Trophoblast cell (in vitro differentiated cells and primary cell): ENCODE measurements at regions not wholly inside any gene's neighbourhood (a gene's known extent, or its start where the extent isn't known, plus 50 kb on each side); places are given as distances from the start of the nearest gene placed in this dataset.

Experiments
- DNase-seq, 2 donors: peaks; one replicate each; pipeline ENCODE4 v3.0.0-alpha.2; 2016
- H2AFZ ChIP-seq: 2 replicates; pipeline ENCODE4 v1.6.1; 2013; ENCODE audit warnings: low read length, moderate library complexity, mild to moderate bottlenecking; ENCODE audit not compliant: insufficient read depth, poor library complexity
- H2AK5ac ChIP-seq: 2 replicates; pipeline ENCODE4 v1.6.1; 2013; ENCODE audit warnings: mild to moderate bottlenecking, low read length
- H2BK120ac ChIP-seq: 2 replicates; pipeline ENCODE4 v1.6.1; 2013; ENCODE audit warnings: low read length, mild to moderate bottlenecking, moderate library complexity; ENCODE audit not compliant: insufficient read depth, poor library complexity
- H2BK12ac ChIP-seq: 2 replicates; pipeline ENCODE4 v1.6.1; 2013; ENCODE audit warnings: mild to moderate bottlenecking, low read length, moderate library complexity
- H2BK5ac ChIP-seq: 2 replicates; pipeline ENCODE4 v1.6.1; 2013; ENCODE audit warnings: low read length, low read depth, moderate library complexity, mild to moderate bottlenecking; ENCODE audit not compliant: poor library complexity
- H3K14ac ChIP-seq: 2 replicates; pipeline ENCODE4 v1.6.1; 2013; ENCODE audit warnings: mild to moderate bottlenecking, low read length
- H3K18ac ChIP-seq: 2 replicates; pipeline ENCODE4 v1.6.1; 2013; ENCODE audit warnings: mild to moderate bottlenecking, low read length
- H3K23ac ChIP-seq: 2 replicates; pipeline ENCODE4 v1.6.1; 2013; ENCODE audit warnings: low read length
- H3K27ac ChIP-seq: 2 replicates; pipeline ENCODE4 v1.5.1; 2013; ENCODE audit warnings: low read depth, mild to moderate bottlenecking, inconsistent platforms, low read length, moderate library complexity
- H3K27me3 ChIP-seq: 2 replicates; pipeline ENCODE4 v1.6.1; 2013; ENCODE audit warnings: inconsistent platforms, mild to moderate bottlenecking, low read length, moderate library complexity; ENCODE audit not compliant: insufficient read depth
- H3K36me3 ChIP-seq, 2 experiments: 1 replicate in 1 of 2; 2 replicates in 1 of 2; pipeline ENCODE4 v1.6.1; 2013; ENCODE audit warnings: low read length in 2 of 2, mild to moderate bottlenecking in 2 of 2, moderate library complexity in 1 of 2; ENCODE audit not compliant: insufficient read depth in 2 of 2, control insufficient read depth in 1 of 2
- H3K4ac ChIP-seq: 2 replicates; pipeline ENCODE4 v1.6.1; 2013; ENCODE audit warnings: low read depth, mild to moderate bottlenecking, low read length, moderate library complexity
- H3K4me1 ChIP-seq, 2 experiments: 1 replicate in 1 of 2; 2 replicates in 1 of 2; pipeline ENCODE4 v1.6.1; 2013; ENCODE audit warnings: low read length in 2 of 2, mild to moderate bottlenecking in 2 of 2, moderate library complexity in 1 of 2; ENCODE audit not compliant: insufficient read depth in 2 of 2, control insufficient read depth in 1 of 2
- H3K4me2 ChIP-seq: 2 replicates; pipeline ENCODE4 v1.6.1; 2013; ENCODE audit warnings: inconsistent platforms, mild to moderate bottlenecking, low read length, moderate library complexity
- H3K4me3 ChIP-seq: 2 replicates; pipeline ENCODE4 v1.5.1; 2013; ENCODE audit warnings: mild to moderate bottlenecking, low read depth, low read length, inconsistent platforms
- H3K79me1 ChIP-seq: one replicate; pipeline ENCODE4 v1.6.1; 2013; ENCODE audit warnings: low read length
- H3K79me2 ChIP-seq: 2 replicates; pipeline ENCODE4 v1.6.1; 2013; ENCODE audit warnings: low read length, mild to moderate bottlenecking; ENCODE audit not compliant: control insufficient read depth, insufficient read depth, poor library complexity
- H3K9ac ChIP-seq: 2 replicates; pipeline ENCODE4 v1.6.1; 2013; ENCODE audit warnings: mild to moderate bottlenecking, low read length
- H3K9me3 ChIP-seq: 2 replicates; pipeline ENCODE4 v1.6.1; 2013; ENCODE audit warnings: low read depth, mild to moderate bottlenecking, control low read depth, inconsistent platforms, low read length; ENCODE audit not compliant: insufficient read depth
- H4K12ac ChIP-seq: 2 replicates; pipeline ENCODE4 v1.6.1; 2013; ENCODE audit warnings: low read depth, mild to moderate bottlenecking, low read length, moderate library complexity
- H4K8ac ChIP-seq: 2 replicates; pipeline ENCODE4 v1.6.1; 2013; ENCODE audit warnings: low read depth, mild to moderate bottlenecking, low read length, moderate library complexity
- H4K91ac ChIP-seq: one replicate; pipeline ENCODE4 v1.6.1; 2013; ENCODE audit warnings: low read depth, mild to moderate bottlenecking, low read length, moderate library complexity
- WGBS: extraction: QIAGEN DNeasy Blood & Tissue Kit; methylation state at CpG from one replicate; pipeline ENCODE4 v1.1.7; 2013; ENCODE audit warnings: missing lambda C conversion rate; ENCODE audit not compliant: insufficient read length, insufficient coverage; ENCODE audit errors: extremely low coverage; 5-methylcytosine and 5-hydroxymethylcytosine counted together

- no CpG with 5 or more reads among the region's 2 CpGs for WGBS
- H3K27me3 ChIP-seq = no peaks in the 10 kb centered on the region
- no peaks in the 10 kb centered on the region for H3K36me3 ChIP-seq
- no peak overlapping the region for H2AFZ ChIP-seq
- H4K91ac ChIP-seq = no peak overlapping the region
- H3K79me2 ChIP-seq = peaks cover 2% of the 10 kb centered on the region
- H3K14ac ChIP-seq = no peak overlapping the region
- peaks cover 9 to 14% of the 10 kb centered on the region in 2 experiments for H3K4me1 ChIP-seq
- no peak overlapping the region for H4K12ac ChIP-seq
- no peak for DNase-seq
- H2BK120ac ChIP-seq = no peak overlapping the region
- H3K9ac ChIP-seq = no peak overlapping the region
- H4K8ac ChIP-seq = no peak overlapping the region
- H3K18ac ChIP-seq = no peak overlapping the region
- no peak overlapping the region for H3K4ac ChIP-seq
- no peak overlapping the region for H3K27ac ChIP-seq
- H3K4me3 ChIP-seq = no peak overlapping the region
- H2BK12ac ChIP-seq = no peak overlapping the region
- H2AK5ac ChIP-seq = no peak overlapping the region
- no peak overlapping the region for H3K23ac ChIP-seq
- peaks cover 9% of the 10 kb centered on the region for H3K79me1 ChIP-seq
- no peak overlapping the region for H3K4me2 ChIP-seq
- H2BK5ac ChIP-seq = no peak overlapping the region
- peaks cover 2% of the 10 kb centered on the region for H3K9me3 ChIP-seq
Measured at GRCh38 chr10:4635883-4636282, 190.1 kb upstream of the AKR1E2 start.

GRCh38 chr10:4635388-4635787 lies 190.6 kb upstream of the AKR1E2 start:
- Histone ChIP-seq H3K27me3 (no peaks in the 10 kb centered on the region), H3K23ac (no peak overlapping the region), H2AFZ (no peak overlapping the region), H2BK5ac (no peak overlapping the region), H3K79me2 (peaks cover 2% of the 10 kb centered on the region), H3K9ac (no peak overlapping the region), H3K27ac (no peak overlapping the region), H3K4me2 (no peak overlapping the region), H4K12ac (no peak overlapping the region), H3K36me3 (no peaks in the 10 kb centered on the region), H2BK120ac (no peak overlapping the region), H3K18ac (no peak overlapping the region), H3K4ac (no peak overlapping the region), H3K14ac (no peak overlapping the region), H2BK12ac (no peak overlapping the region), H4K8ac (no peak overlapping the region), H4K91ac (no peak overlapping the region), H3K79me1 (peaks cover 9% of the 10 kb centered on the region), H3K4me3 (no peak overlapping the region), H3K9me3 (peaks cover 2% of the 10 kb centered on the region), H2AK5ac (no peak overlapping the region), H3K4me1 (peaks cover 9 to 14% of the 10 kb centered on the region in 2 experiments)
- DNase-seq = no peak
- WGBS = no CpG with 5 or more reads among the region's 5 CpGs

- Histone ChIP-seq H2BK12ac (peak overlapping the region; percentile 89), H3K27me3 (no peaks in the 10 kb centered on the region), H3K9me3 (peaks cover 2% of the 10 kb centered on the region), H3K14ac (peak overlapping the region; percentile 80), H3K4me1 (peaks cover 7 to 14% of the 10 kb centered on the region in 2 experiments), H4K91ac (peak overlapping the region; percentile 70), H3K4ac (no peak overlapping the region), H3K23ac (no peak overlapping the region), H3K36me3 (no peaks in the 10 kb centered on the region), H3K27ac (peak overlapping the region; percentile 7), H3K9ac (no peak overlapping the region), H2BK120ac (peak overlapping the region; percentile 64), H3K79me1 (peaks cover 9% of the 10 kb centered on the region), H3K18ac (peak overlapping the region; percentile 48), H2AFZ (no peak overlapping the region), H2AK5ac (peak overlapping the region; percentile 56), H4K12ac (no peak overlapping the region), H3K4me2 (no peak overlapping the region), H4K8ac (peak overlapping the region; percentile 81), H3K4me3 (no peak overlapping the region), H3K79me2 (peaks cover 2% of the 10 kb centered on the region), H2BK5ac (peak overlapping the region; percentile 47)
- no peak for DNase-seq
- WGBS = no CpG with 5 or more reads among the region's 8 CpGs
Measured at GRCh38 chr10:4633776-4634175, 192.2 kb upstream of the AKR1E2 start.

GRCh38 chr10:4633186-4633585 lies 192.8 kb upstream of the AKR1E2 start:
- DNase-seq = peak; percentile 77 to 79
- no peak overlapping the region for H4K8ac ChIP-seq

More at GRCh38 chr10:4633186-4633585, 192.8 kb upstream of the AKR1E2 start:
- Histone ChIP-seq H3K79me2 (peaks cover 2% of the 10 kb centered on the region), H3K9ac (no peak overlapping the region), H3K4ac (no peak overlapping the region), H3K9me3 (peaks cover 2% of the 10 kb centered on the region), H3K27ac (no peak overlapping the region), H3K36me3 (no peaks in the 10 kb centered on the region), H4K12ac (no peak overlapping the region), H3K18ac (no peak overlapping the region), H3K4me1 (peaks cover 7 to 13% of the 10 kb centered on the region in 2 experiments), H4K91ac (peak overlapping the region; percentile 70), H3K23ac (no peak overlapping the region), H3K4me3 (no peak overlapping the region), H2BK5ac (no peak overlapping the region), H3K4me2 (no peak overlapping the region), H2AFZ (no peak overlapping the region), H2BK120ac (no peak overlapping the region), H3K79me1 (peaks cover 9% of the 10 kb centered on the region), H2BK12ac (no peak overlapping the region), H3K14ac (no peak overlapping the region), H2AK5ac (no peak overlapping the region), H3K27me3 (no peaks in the 10 kb centered on the region)
- no CpG with 5 or more reads among the region's 8 CpGs for WGBS
